ENCODE measurements at regions not wholly inside any gene's neighbourhood (a gene's known extent, or its start where the extent isn't known, plus 50 kb on each side); places are given as distances from the start of the nearest gene placed in this dataset.

DNA sequence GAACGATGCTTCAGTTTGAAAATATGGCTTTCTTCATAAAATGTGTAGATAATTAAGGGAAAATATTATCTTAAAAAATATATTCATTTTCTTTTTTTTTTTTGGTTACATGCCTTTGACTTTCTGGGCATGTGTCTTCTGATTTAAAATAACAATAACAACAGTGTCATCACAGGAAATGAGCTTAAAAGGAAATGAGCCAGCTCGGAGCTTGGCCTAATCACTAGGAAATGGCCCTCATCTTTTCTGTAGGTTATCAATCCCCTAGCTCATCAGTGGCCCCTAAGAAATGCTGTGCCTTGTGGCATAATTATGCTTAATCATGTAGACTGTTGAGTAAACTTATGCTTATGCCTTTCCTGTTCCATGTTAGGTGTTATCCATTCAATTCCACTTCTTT lies 141.8 kb upstream of the FHL2 start:
- TF ChIP-seq ZNF274 (IDR thresholded peaks at IDR 0.05; ENCODE audit: low read length) (no peak), ZNF274 (tag by site-specific recombination; IDR thresholded peaks at IDR 0.05; ENCODE audit: borderline replicate concordance) (no peak), ZNF416 (tag by site-specific recombination; IDR thresholded peaks at IDR 0.05) (no peak), ZNF549 (tag by site-specific recombination; IDR thresholded peaks at IDR 0.05) (no peak), ZNF843 (tag by site-specific recombination; IDR thresholded peaks at IDR 0.05) (no peak), YY1 (tag by site-specific recombination; IDR thresholded peaks at IDR 0.05) (no peak), ZNF146 (tag by site-specific recombination; IDR thresholded peaks at IDR 0.05) (no peak)
- TF ChIP-seq, protein P1, sequence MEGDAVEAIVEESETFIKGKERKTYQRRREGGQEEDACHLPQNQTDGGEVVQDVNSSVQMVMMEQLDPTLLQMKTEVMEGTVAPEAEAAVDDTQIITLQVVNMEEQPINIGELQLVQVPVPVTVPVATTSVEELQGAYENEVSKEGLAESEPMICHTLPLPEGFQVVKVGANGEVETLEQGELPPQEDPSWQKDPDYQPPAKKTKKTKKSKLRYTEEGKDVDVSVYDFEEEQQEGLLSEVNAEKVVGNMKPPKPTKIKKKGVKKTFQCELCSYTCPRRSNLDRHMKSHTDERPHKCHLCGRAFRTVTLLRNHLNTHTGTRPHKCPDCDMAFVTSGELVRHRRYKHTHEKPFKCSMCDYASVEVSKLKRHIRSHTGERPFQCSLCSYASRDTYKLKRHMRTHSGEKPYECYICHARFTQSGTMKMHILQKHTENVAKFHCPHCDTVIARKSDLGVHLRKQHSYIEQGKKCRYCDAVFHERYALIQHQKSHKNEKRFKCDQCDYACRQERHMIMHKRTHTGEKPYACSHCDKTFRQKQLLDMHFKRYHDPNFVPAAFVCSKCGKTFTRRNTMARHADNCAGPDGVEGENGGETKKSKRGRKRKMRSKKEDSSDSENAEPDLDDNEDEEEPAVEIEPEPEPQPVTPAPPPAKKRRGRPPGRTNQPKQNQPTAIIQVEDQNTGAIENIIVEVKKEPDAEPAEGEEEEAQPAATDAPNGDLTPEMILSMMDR (tag by site-specific recombination; IDR thresholded peaks at IDR 0.05) = no peak
- TF ChIP-seq, protein P2, sequence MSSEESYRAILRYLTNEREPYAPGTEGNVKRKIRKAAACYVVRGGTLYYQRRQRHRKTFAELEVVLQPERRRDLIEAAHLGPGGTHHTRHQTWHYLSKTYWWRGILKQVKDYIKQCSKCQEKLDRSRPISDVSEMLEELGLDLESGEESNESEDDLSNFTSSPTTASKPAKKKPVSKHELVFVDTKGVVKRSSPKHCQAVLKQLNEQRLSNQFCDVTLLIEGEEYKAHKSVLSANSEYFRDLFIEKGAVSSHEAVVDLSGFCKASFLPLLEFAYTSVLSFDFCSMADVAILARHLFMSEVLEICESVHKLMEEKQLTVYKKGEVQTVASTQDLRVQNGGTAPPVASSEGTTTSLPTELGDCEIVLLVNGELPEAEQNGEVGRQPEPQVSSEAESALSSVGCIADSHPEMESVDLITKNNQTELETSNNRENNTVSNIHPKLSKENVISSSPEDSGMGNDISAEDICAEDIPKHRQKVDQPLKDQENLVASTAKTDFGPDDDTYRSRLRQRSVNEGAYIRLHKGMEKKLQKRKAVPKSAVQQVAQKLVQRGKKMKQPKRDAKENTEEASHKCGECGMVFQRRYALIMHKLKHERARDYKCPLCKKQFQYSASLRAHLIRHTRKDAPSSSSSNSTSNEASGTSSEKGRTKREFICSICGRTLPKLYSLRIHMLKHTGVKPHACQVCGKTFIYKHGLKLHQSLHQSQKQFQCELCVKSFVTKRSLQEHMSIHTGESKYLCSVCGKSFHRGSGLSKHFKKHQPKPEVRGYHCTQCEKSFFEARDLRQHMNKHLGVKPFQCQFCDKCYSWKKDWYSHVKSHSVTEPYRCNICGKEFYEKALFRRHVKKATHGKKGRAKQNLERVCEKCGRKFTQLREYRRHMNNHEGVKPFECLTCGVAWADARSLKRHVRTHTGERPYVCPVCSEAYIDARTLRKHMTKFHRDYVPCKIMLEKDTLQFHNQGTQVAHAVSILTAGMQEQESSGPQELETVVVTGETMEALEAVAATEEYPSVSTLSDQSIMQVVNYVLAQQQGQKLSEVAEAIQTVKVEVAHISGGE (tag by site-specific recombination; conservative IDR thresholded peaks at IDR 0.05; ENCODE audit: low read depth) = no peak
- TF ChIP-seq, protein P3, sequence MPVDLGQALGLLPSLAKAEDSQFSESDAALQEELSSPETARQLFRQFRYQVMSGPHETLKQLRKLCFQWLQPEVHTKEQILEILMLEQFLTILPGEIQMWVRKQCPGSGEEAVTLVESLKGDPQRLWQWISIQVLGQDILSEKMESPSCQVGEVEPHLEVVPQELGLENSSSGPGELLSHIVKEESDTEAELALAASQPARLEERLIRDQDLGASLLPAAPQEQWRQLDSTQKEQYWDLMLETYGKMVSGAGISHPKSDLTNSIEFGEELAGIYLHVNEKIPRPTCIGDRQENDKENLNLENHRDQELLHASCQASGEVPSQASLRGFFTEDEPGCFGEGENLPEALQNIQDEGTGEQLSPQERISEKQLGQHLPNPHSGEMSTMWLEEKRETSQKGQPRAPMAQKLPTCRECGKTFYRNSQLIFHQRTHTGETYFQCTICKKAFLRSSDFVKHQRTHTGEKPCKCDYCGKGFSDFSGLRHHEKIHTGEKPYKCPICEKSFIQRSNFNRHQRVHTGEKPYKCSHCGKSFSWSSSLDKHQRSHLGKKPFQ (tag by site-specific recombination; IDR thresholded peaks at IDR 0.05) = no peak
- TF ChIP-seq, protein P4, sequence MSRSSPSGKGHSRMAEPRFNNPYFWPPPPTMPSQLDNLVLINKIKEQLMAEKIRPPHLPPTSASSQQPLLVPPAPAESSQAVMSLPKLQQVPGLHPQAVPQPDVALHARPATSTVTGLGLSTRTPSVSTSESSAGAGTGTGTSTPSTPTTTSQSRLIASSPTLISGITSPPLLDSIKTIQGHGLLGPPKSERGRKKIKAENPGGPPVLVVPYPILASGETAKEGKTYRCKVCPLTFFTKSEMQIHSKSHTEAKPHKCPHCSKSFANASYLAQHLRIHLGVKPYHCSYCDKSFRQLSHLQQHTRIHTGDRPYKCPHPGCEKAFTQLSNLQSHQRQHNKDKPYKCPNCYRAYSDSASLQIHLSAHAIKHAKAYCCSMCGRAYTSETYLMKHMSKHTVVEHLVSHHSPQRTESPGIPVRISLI (tag by site-specific recombination; IDR thresholded peaks at IDR 0.05) = no peak
